ENCODE measurements at regions not wholly inside any gene's neighbourhood (a gene's known extent, or its start where the extent isn't known, plus 50 kb on each side); places are given as distances from the start of the nearest gene placed in this dataset.

DNA sequence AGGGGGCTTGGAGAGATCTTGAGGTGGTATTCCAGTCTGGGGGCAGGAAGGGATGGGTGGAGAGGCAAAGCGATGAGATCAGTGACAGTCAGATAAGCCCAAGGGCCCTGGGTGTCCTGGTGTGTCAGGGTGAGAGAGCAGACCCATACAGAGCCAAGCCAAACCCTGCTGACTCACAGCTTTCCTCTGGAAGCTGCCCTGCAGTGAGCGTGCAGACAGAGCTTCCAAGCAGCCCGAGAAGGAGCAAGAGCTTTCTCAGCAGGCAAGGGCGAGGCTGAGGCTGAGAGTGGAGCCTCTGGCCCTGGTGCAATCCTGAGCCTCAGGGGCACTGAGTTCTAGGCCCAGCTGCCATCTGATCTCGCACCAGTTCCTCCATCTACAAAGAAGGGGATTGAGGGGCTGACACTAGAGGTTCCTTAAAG, 91.1 kb upstream of the HIVEP1 start:
- H3K4me3 Mint-ChIP-seq = no peak overlapping the region

DNA sequence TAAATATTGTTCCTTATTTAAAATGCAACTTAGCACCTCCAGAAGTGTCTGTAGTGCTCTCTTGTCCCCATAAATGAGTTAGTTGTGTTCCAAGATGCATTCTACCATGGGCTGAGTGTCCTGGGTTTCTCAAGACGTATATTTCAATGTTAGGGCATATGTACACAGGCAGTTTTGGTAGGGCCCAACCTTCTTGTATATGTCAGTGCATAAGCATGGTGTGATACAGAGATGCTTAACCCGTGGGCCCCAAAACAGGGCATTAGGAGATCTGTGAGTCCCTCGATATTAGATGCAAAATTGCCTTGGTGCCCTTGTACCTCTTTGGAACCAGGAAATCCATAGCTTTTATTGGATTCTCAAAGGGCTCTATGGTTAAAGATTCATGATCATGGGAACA, 91.5 kb upstream of the HIVEP1 start:
- Mint-ChIP-seq H3K27me3 (no peaks in the 10 kb centered on the region), H3K36me3 (no peaks in the 10 kb centered on the region), H3K27ac (no peak overlapping the region), H3K4me1 (no peaks in the 10 kb centered on the region), H3K9me3 (no peaks in the 10 kb centered on the region), H3K4me3 (no peak overlapping the region)
- POLR2A ChIA-PET = interaction anchor here (0.6 kb wide), 1 partner anchor 20 kb away, joined by 3 read pairs; no protein-coding TSS in a partner anchor
- DNase-seq (no peak), ATAC-seq (no peak)

More for the DNA sequence above, 91.1 kb upstream of the HIVEP1 start:
- H3K36me3 Mint-ChIP-seq = no peaks in the 10 kb centered on the region
- H3K9me3 Mint-ChIP-seq = no peaks in the 10 kb centered on the region
- peaks cover 0 to 2% (median 0%) of the 10 kb centered on the region in 4 donors for H3K4me1 Mint-ChIP-seq
- no peak for ATAC-seq
- no peak for DNase-seq
- POLR2A ChIA-PET = interaction anchor here (0.6 kb wide), 1 partner anchor 21 kb away, joined by 3 read pairs; no protein-coding TSS in a partner anchor
- peaks cover 0 to 3% (median 0%) of the 10 kb centered on the region in 5 donors for H3K27me3 Mint-ChIP-seq
- H3K27ac Mint-ChIP-seq = no peak overlapping the region

DNA sequence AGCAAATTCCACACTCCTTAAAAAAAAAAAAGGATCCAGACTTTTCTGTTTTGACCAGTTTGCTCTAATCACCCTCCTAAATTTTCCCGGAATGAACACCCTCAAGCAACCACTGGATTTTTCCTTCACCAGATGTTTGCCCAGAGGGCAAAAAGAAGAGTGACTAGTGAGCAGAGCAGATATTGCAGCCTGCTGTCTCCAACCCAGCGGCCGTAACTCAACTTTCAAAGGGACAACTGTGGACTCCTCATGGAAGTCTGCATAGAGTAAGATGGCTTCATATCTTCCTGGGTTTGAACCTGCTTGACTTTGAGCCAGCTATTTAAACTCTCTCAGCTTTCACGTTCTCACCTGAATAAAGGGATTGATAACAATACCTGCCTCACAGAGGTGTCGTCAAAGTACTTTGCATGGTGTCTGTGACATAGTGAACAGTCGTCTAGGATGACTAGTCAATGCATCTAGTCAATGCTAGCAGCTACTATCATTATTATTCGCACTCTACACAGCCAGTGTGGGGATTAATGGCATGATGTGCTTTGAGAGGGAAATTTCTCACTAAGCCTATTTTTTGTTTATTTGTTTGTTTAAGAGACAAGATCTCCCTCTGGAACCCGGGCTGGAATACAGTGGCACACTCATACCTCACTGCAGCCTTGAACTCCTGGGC, 92.2 kb upstream of the HIVEP1 start:
- POLR2A ChIA-PET = no interaction called here
- Mint-ChIP-seq H3K36me3 (no peaks in the 10 kb centered on the region), H3K4me3 (no peak overlapping the region), H3K9me3 (no peaks in the 10 kb centered on the region), H3K27me3 (no peaks in the 10 kb centered on the region), H3K27ac (no peak overlapping the region), H3K4me1 (no peaks in the 10 kb centered on the region)
- ATAC-seq (no peak), DNase-seq (no peak)

DNA sequence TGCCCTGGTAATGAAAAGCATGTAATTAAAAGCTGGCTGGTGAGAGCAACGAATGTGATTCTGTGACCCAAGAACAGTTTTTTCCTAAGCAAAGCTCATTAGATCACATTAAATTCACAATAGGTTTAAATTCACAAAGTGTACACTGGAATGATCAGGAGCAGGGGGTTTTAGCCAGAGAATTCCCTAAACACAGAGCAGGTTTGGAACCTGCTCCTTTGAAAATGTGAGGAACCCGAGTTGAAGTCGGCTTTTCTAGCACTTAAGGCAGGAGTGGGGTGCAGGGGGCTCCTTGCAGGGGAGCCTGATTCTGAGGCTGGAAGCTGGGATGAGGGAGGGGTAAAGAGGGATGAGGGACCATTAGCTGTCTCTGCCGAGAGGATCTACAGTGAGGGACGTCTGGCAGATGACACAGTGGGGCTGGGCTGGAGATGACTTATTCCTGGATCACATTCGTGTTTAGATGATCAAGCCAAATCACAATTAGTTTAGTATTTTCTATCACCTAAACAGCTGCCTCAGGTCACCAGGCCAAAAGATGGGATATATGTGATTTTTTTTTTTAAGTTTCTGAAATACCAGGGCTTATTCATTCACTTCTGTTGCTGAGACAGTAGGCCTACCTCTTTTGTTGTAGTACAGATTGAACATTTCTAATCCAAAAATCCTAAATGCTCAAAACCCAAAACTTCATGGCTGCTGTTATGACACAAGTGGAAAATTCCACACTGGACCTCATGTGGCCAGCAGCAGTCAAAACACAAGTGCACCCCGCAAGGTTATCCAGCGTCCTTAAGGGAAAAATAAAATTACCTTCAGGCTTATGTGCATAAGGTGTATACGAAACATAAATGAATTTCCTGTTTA, 93.1 kb upstream of the HIVEP1 start:
- Mint-ChIP-seq H3K4me1 (no peaks in the 10 kb centered on the region), H3K4me3 (no peak overlapping the region), H3K36me3 (no peaks in the 10 kb centered on the region), H3K9me3 (no peaks in the 10 kb centered on the region), H3K27ac (peak overlapping the region in 4 of 10 donors; percentile 30 to 63 (median 30)), H3K27me3 (no peaks in the 10 kb centered on the region)
- ATAC-seq (no peak), DNase-seq (no peak)
- POLR2A ChIA-PET = no interaction called here

DNA sequence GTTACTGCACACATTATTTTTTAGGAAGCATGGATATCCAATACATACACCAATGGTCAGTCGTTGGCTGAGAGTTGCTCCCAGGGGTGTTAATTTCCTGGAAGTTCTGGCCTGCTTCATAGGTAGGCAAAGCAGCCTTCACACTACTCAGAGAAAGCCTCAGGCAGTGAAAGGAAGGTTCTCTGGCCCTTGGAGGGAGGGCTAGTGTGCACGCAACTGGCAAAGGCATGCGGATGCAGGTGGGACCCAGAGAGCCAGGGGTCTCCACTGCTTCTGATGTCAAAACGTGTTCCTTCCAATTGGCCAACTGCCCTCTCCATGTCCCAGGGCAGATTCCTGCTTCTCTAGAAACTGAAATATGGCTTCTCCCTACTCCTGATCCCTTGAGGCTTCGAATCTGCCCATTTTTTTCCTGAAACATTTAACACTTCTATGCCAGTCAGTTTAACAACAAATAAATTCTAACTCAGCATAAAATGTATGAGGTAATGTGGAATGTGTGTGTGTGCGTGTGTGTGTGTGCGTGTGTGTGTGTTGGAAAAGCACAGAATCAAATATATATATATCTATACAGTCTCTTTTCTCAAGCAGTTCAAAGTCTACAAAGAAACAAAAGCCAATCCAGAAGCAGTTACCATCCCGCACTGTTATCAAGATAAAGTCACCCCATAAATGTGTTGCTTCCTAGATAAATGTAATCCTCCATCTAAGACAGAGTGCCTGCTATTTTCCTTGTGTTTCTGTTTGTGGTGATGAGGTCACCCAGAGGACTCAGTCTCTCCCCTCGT, 94.0 kb upstream of the HIVEP1 start:
- Mint-ChIP-seq H3K36me3 (no peaks in the 10 kb centered on the region), H3K27ac (peak overlapping the region in 2 of 10 donors; percentile 31 to 63), H3K4me1 (no peaks in the 10 kb centered on the region), H3K27me3 (no peaks in the 10 kb centered on the region), H3K9me3 (no peaks in the 10 kb centered on the region), H3K4me3 (no peak overlapping the region)
- DNase-seq (no peak), ATAC-seq (no peak)
- POLR2A ChIA-PET = no interaction called here

DNA sequence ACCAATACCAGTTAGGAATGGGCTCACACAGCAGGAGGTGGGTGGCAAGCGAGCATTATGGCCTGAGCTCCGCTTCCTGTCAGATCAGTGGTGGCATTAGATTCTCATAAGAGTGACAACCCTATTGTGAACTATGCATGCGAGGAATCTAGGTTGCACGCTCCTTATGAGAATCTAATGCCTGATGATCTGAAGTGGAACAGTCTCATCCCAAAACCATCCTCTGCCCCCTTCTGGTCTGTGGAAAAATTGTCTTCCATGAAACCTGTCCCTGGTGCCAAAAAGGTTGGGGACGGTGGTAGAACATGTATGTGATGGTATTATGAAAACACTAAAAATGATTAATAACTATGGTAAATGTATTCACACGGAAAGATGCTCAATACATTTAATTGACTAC, 99.7 kb upstream of the HIVEP1 start:
- ATAC-seq = no peak
- POLR2A ChIA-PET = no interaction called here

DNA sequence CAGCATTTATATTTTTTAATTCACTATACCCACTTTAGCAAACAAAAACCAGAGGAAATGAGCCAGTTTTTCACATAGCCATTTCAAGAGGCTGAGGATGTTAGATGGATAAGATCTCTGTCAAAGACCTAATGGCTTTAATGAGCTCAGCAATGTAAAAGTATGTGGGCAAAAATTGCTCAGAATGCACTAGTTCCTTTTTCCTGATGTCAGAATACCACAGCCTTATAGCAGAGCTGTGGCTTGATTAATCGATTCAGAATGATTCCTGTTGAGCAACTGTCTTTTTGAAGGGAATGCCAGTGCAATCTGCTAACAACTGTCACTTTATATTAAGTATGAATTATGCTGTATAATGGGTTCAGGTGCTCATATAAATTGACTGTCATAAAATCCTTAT, 100.6 kb upstream of the HIVEP1 start:
- DNase-seq (no peak), ATAC-seq (no peak)
- no peak overlapping the region for H3K4me3 Mint-ChIP-seq
- no peaks in the 10 kb centered on the region for H3K36me3 Mint-ChIP-seq
- H3K27ac Mint-ChIP-seq = no peak overlapping the region
- POLR2A ChIA-PET = no interaction called here
- H3K9me3 Mint-ChIP-seq = peaks cover 0 to 5% (median 0%) of the 10 kb centered on the region in 9 donors
- H3K27me3 Mint-ChIP-seq = no peaks in the 10 kb centered on the region
- peaks cover 0 to 5% (median 0%) of the 10 kb centered on the region in 4 donors for H3K4me1 Mint-ChIP-seq

More for the DNA sequence above, 99.7 kb upstream of the HIVEP1 start:
- Mint-ChIP-seq H3K4me1 (peaks cover 0 to 5% (median 0%) of the 10 kb centered on the region in 4 donors), H3K9me3 (peaks cover 0 to 4% (median 0%) of the 10 kb centered on the region in 9 donors), H3K36me3 (no peaks in the 10 kb centered on the region), H3K27ac (no peak overlapping the region), H3K4me3 (no peak overlapping the region), H3K27me3 (no peaks in the 10 kb centered on the region)
- DNase-seq = no peak

DNA sequence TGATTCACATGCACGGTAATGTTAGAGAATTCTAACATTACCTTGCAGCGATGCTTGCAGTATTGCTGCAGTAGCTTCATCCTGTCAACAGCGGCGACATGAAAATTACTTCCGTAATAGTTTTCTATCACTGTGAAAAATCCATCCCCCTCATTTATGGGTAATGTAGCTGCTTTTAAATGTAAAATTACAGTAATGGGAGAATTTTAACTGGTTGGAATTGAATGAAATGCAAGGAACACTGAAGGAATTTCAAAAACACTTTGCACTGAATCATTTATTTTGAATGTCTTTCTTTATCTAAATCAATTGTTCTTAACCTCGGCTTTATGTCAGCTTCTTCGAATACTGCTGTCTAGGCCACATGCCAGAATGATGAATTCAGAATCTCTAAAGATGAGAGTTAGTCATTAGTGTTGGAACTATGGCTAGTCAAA, 102.4 kb upstream of the HIVEP1 start:
- no peaks in the 10 kb centered on the region for H3K27me3 Mint-ChIP-seq

DNA sequence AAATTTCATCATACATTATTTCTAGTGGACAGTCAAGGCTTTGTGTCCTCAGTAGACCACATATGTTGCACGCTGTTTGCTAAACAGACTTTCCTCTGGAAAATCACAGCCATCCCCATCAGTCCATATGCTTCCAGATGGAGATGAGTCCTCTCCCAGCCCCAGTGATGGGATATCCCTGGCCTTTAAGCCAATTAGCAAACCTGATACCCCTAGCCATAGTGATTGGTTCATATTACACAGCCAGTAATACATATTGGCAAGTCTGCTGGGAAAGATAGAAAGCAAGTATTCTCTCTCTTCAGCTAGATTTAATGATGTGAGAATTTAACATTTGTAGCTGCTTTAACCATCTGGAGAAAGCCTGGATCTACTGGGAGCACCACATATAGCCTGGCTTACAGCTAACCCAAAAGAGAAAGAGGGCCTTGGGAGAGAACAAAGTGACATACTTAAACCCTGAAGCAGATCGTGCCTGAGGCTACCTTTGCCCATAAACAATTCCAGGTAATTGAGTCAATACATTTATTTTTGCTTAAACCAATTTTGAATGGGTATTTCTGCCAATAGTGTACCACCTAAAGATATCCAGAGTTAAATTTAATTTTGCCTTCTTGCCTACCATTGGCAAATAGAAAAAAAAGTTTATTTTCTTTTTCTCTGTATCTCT, 103.5 kb upstream of the HIVEP1 start:
- peaks cover 0 to 5% (median under 1%) of the 10 kb centered on the region in 4 donors for H3K4me1 Mint-ChIP-seq
- H3K4me3 Mint-ChIP-seq = no peak overlapping the region
- no peaks in the 10 kb centered on the region for H3K36me3 Mint-ChIP-seq
- H3K9me3 Mint-ChIP-seq = peaks cover 0 to 5% (median 0%) of the 10 kb centered on the region in 9 donors
- no peak for ATAC-seq
- no peaks in the 10 kb centered on the region for H3K27me3 Mint-ChIP-seq
- H3K27ac Mint-ChIP-seq = no peak overlapping the region
- POLR2A ChIA-PET = interaction anchor here (0.7 kb wide), 1 partner anchor 16 kb away, joined by 6 read pairs; no protein-coding TSS in a partner anchor
- DNase-seq = no peak

More for the DNA sequence above, 102.4 kb upstream of the HIVEP1 start:
- no peak overlapping the region for H3K27ac Mint-ChIP-seq
- H3K36me3 Mint-ChIP-seq = no peaks in the 10 kb centered on the region
- DNase-seq (no peak), ATAC-seq (no peak)
- H3K9me3 Mint-ChIP-seq = peaks cover 0 to 5% (median 0%) of the 10 kb centered on the region in 9 donors
- H3K4me1 Mint-ChIP-seq = peaks cover 0 to 5% (median 0%) of the 10 kb centered on the region in 4 donors
- POLR2A ChIA-PET = no interaction called here
- H3K4me3 Mint-ChIP-seq = no peak overlapping the region

DNA sequence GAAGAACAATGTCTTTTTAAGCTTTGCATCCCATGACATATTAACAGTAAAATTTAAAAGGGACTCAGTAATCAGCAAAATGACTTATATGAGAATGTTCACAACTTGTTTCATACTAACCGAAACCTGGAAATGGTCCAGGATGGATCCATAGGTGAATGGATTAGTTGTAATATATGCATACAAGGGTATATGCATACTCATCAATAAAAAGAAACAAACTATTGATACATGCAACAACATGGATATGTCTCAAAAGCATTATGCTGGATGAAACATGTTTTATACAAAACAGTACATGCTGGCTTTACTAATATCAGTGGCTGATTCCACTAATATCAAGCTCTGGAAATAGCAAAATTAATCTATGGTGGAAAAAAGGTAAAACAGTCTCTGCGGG, 108.5 kb upstream of the HIVEP1 start:
- POLR2A ChIA-PET = no interaction called here
- peaks cover 9 to 32% (median 22%) of the 10 kb centered on the region in 4 donors for H3K4me1 Mint-ChIP-seq

DNA sequence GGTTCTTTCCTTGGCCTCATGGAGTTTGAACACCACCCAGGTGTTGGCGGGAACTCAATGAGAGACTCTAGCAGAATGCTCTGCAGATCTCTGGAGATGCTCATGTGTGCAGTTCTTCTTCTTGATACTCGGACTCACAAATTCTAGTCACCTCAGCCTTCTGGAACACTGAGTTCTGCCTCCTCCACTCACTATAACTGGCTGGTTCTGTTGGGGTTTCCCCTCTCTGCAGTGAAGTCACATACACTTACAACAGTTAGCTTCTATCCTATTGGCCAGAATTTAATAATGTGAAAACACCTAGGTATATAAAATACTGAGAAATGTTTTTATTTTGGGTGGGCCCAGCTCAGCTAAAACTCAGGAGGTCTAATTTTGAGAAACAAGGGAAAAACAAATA, 109.6 kb upstream of the HIVEP1 start:
- H3K36me3 Mint-ChIP-seq = no peaks in the 10 kb centered on the region
- H3K4me3 Mint-ChIP-seq = no peak overlapping the region

More for the DNA sequence above, 108.5 kb upstream of the HIVEP1 start:
- DNase-seq (no peak), ATAC-seq (no peak)
- peaks cover 0 to 5% (median 0%) of the 10 kb centered on the region in 9 donors for H3K9me3 Mint-ChIP-seq
- no peaks in the 10 kb centered on the region for H3K36me3 Mint-ChIP-seq
- H3K27ac Mint-ChIP-seq = no peak overlapping the region
- no peaks in the 10 kb centered on the region for H3K27me3 Mint-ChIP-seq
- H3K4me3 Mint-ChIP-seq = no peak overlapping the region

More for the DNA sequence above, 109.6 kb upstream of the HIVEP1 start:
- POLR2A ChIA-PET = no interaction called here
- H3K9me3 Mint-ChIP-seq = peaks cover 0 to 3% (median 0%) of the 10 kb centered on the region in 9 donors
- H3K4me1 Mint-ChIP-seq = peaks cover 9 to 27% (median 22%) of the 10 kb centered on the region in 4 donors
- DNase-seq = no peak
- H3K27me3 Mint-ChIP-seq = no peaks in the 10 kb centered on the region
- H3K27ac Mint-ChIP-seq = peak overlapping the region in 1 of 10 donors; percentile 70
- no peak for ATAC-seq
